Stomach (tissue), 4 donors: ENCODE measurements at regions not wholly inside any gene's neighbourhood (a gene's known extent, or its start where the extent isn't known, plus 50 kb on each side); places are given as distances from the start of the nearest gene placed in this dataset.

Experiments
- POLR2A ChIP-seq, 4 donors: fragments of 450-650 bp; IDR thresholded peaks; one replicate each; pipeline ENCODE4 v1.6.1; 2016; ENCODE audit warnings: antibody characterized with exemption in 4 of 4, control low read depth in 2 of 4, mild to moderate bottlenecking in 1 of 4, moderate library complexity in 1 of 4
- POLR2AphosphoS5 ChIP-seq, 3 donors: sonication (generic); formaldehyde crosslinking; IDR thresholded peaks; one replicate each; pipeline ENCODE4 v1.6.1; 2016; ENCODE audit warnings: antibody characterized with exemption in 3 of 3

- TF ChIP-seq POLR2AphosphoS5 (IDR thresholded peaks at IDR 0.05), result no peak
- TF ChIP-seq POLR2A (IDR thresholded peaks at IDR 0.05), result no peak
Observed at GRCh38 chr1:81264976-81265375, 535.8 kb upstream of the ADGRL2 start.
